ENCODE measurements at regions not wholly inside any gene's neighbourhood (a gene's known extent, or its start where the extent isn't known, plus 50 kb on each side); places are given as distances from the start of the nearest gene placed in this dataset.

- TF ChIP-seq E2F1 (CRISPR knock-in tag; IDR thresholded peaks at IDR 0.05) (no peak), NCOR1 (IDR thresholded peaks at IDR 0.05; ENCODE audit: borderline replicate concordance, low read length) (no peak), ZNF274 (CRISPR knock-in tag; IDR thresholded peaks at IDR 0.05) (no peak), MXD1 (CRISPR knock-in tag; IDR thresholded peaks at IDR 0.05) (no peak), TRAFD1 (CRISPR knock-in tag; IDR thresholded peaks at IDR 0.05; ENCODE audit: borderline replicate concordance) (no peak), NR2C2 (CRISPR knock-in tag; IDR thresholded peaks at IDR 0.05; ENCODE audit: borderline replicate concordance) (no peak), ARID2 (CRISPR knock-in tag; IDR thresholded peaks at IDR 0.05; ENCODE audit: borderline replicate concordance) (no peak), CTCF (CRISPR knock-in tag; IDR thresholded peaks at IDR 0.05) (no peak), MXI1 (IDR thresholded peaks at IDR 0.05; ENCODE audit: borderline replicate concordance, low read depth, low read length) (no peak), ELF4 (CRISPR knock-in tag; IDR thresholded peaks at IDR 0.05; ENCODE audit: borderline replicate concordance) (no peak)
Measured at GRCh38 chr9:18061332-18061731, 412.6 kb upstream of the ADAMTSL1 start.

Measured in HepG2 (cell line).